ENCODE measurements at regions not wholly inside any gene's neighbourhood (a gene's known extent, or its start where the extent isn't known, plus 50 kb on each side); places are given as distances from the start of the nearest gene placed in this dataset.

DNA sequence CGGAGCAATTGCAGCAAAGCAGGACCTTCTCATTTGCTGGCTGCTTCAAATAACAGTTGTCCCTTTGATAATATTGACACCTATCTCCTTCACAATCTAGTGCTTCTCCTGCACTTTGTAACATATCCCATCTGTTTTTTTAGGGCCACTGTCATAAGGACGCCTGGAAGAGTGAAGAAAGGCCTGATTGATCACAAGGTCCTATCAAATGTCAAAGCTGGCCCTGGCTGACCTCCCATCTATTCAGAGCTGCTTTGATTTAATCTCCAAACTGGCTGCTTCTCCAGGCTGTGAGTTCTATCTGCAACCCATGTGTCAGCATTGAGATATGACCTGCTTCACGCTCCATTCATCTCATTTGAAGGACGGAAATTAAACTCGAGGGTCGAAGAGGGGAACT lies 601.2 kb upstream of the KCNMB2 start:
- TF ChIP-seq, protein P1, sequence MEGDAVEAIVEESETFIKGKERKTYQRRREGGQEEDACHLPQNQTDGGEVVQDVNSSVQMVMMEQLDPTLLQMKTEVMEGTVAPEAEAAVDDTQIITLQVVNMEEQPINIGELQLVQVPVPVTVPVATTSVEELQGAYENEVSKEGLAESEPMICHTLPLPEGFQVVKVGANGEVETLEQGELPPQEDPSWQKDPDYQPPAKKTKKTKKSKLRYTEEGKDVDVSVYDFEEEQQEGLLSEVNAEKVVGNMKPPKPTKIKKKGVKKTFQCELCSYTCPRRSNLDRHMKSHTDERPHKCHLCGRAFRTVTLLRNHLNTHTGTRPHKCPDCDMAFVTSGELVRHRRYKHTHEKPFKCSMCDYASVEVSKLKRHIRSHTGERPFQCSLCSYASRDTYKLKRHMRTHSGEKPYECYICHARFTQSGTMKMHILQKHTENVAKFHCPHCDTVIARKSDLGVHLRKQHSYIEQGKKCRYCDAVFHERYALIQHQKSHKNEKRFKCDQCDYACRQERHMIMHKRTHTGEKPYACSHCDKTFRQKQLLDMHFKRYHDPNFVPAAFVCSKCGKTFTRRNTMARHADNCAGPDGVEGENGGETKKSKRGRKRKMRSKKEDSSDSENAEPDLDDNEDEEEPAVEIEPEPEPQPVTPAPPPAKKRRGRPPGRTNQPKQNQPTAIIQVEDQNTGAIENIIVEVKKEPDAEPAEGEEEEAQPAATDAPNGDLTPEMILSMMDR (IDR thresholded peaks at IDR 0.05; ENCODE audit: low read depth, low read length), result no peak
- TF ChIP-seq POLR2A (IDR thresholded peaks at IDR 0.05; ENCODE audit: extremely low read depth, insufficient read length), result no peak
